ENCODE measurements at regions not wholly inside any gene's neighbourhood (a gene's known extent, or its start where the extent isn't known, plus 50 kb on each side); places are given as distances from the start of the nearest gene placed in this dataset.

- TF ChIP-seq CTCF (conservative IDR thresholded peaks at IDR 0.05; ENCODE audit: low read length): no peak
- peak; percentile 5 for DNase-seq (ENCODE audit: low read depth)
- H3K4me3 ChIP-seq (ENCODE audit: low read length): no peak overlapping the region
These were observed 95.8 kb downstream of the IRF8 start for GRCh38 chr16:85994492-85995490.

DNA sequence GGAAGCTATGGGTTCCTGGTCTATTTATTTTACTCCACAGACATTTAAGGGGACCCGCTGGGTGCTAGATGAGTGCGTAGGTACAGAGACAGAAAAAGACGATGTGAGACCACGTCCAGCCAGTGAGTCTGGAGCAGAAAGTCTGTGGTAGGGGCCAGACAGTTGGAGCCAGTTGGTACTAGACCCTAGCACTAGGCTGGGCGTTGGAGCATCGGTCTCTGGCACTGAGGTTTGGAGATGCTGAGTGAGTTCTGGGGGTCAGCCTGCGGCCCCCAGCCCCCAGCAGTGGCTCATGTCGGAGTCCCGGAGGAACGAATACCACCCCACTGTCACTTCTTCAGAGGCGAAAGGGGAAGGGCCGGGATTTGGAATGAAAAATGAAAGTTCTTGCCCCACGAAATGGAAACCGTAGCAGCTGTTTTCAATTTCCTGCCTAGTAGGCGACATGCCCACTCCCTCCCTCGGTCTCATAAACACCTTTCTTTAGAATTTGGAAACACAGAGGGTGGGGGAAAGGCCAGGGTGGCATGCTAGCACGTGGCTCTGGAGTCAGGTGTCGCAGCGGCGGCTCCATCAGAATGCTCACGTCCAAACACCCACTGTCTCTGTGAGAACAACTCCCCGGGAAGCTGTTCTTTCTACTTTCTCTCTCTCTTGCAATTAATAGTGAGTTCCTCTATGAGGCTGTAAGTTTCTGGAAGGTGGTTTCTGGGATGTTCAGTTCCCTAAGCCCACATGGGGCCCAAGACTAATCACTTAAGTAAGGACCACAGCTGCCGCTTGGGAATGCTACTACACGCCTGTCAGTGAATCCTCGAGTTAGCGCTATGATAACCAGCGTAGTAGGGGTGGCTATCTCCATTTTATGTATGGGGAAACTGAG lies 96.8 kb downstream of the IRF8 start:
- peak; percentile 8 for DNase-seq (ENCODE audit: low read depth)
- no peak overlapping the region for H3K4me3 ChIP-seq (ENCODE audit: low read length)
- no peak for TF ChIP-seq CTCF (conservative IDR thresholded peaks at IDR 0.05; ENCODE audit: low read length)

GRCh38 chr16:85996843-85997242 lies 97.9 kb downstream of the IRF8 start:
- TF ChIP-seq CTCF (conservative IDR thresholded peaks at IDR 0.05; ENCODE audit: low read length): no peak
- DNase-seq (ENCODE audit: low read depth): no peak
- H3K4me3 ChIP-seq (ENCODE audit: low read length): no peak overlapping the region

DNA sequence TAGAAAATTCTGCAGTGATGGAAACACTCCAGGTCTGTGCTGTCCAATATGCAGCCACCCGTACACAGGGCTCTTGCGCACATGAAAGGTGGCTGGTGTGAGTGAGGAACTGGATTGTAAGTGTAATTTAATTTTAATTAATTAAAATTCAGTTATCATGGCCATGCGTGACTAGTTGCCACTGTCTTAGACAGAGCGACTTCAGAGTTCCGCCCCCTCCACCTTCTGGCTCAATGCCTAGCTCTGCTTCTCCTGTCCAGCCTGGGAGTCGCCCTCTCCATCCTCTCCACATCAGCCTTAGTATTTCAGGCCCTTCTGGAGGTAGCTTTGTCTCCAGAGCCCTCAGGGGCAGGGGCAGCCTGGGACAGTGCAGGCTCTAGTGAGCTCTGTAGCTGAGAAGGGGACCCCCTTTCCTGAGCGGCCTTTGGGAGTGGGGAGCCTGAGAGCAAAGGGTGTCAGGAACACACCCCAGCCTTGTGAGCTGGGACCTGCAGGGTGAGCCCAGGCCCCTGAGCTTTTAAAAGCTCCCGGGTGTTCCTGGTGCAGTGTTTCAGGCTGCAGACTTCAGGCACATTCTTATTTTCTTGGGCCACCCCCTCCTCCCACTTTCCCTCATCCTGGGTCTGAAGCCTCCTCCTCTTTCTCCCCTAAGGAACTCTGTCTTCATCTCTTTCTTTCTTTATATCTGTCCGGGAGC lies 99.4 kb downstream of the IRF8 start:
- H3K4me3 ChIP-seq (ENCODE audit: low read length): no peak overlapping the region
- no peak for TF ChIP-seq CTCF (conservative IDR thresholded peaks at IDR 0.05; ENCODE audit: low read length)
- DNase-seq (ENCODE audit: low read depth): no peak

DNA sequence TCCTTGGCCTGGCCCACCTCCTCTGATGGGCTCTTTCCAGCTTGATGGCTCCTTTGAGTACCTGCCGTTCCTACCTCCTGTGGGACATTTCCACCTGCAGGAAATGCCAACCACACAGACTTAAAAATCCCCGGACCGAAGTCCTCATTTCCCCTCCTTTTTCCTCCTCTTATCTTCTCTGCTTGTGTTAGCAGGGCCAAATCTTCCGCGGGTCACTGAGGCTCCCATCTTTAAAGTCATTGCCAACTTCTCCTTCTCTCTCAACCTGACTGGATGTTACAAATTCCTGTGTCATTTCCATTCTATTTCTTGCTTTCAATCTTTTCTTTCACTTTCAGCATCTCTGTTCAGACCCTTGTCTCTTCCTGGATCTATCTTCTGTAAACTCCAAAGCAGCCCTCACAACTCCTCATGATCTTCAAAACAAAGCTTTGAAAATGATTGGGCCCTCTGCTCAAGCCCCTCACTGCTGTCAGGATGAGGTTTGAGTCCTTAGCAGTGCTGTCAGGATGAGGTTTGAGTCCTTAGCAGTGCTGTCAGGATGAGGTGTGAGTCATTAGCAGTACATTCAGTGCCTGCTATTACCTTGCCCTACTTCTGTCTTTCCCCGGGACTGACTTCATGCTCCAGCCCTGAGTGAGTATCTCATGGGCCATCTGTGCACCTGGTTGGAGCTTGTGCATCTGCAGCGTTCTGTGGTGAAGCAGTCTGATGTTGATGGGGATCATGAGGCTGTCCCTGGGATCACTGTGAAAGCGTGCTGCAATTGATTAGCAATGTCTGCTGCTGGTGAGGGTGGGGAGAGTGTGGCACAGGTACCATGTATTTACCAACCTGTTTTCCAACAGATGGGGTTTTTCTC lies 100.1 kb downstream of the IRF8 start:
- no peak overlapping the region for H3K4me3 ChIP-seq (ENCODE audit: low read length)
- TF ChIP-seq CTCF (conservative IDR thresholded peaks at IDR 0.05; ENCODE audit: low read length): no peak

GRCh38 chr16:85999778-86000177 lies 100.8 kb downstream of the IRF8 start:
- TF ChIP-seq CTCF (conservative IDR thresholded peaks at IDR 0.05; ENCODE audit: low read length): no peak
- DNase-seq (ENCODE audit: low read depth): no peak
- H3K4me3 ChIP-seq (ENCODE audit: low read length): no peak overlapping the region

More for the DNA sequence above, 100.1 kb downstream of the IRF8 start:
- no peak for DNase-seq (ENCODE audit: low read depth)
